ENCODE measurements at regions not wholly inside any gene's neighbourhood (a gene's known extent, or its start where the extent isn't known, plus 50 kb on each side); places are given as distances from the start of the nearest gene placed in this dataset.
A peak's percentile ranks its signal among the peaks of the same experiment; 100 is the strongest.

GRCh38 chr13:97109841-97110492, 112.2 kb upstream of the MBNL2 start:
- TF ChIP-seq CTCF (IDR thresholded peaks at IDR 0.05) (peak; percentile 95 to 99 (median 97)), POLR2A (IDR thresholded peaks at IDR 0.05; ENCODE audit: low read depth) (no peak), EP300 (IDR thresholded peaks at IDR 0.05) (no peak)

All from esophagus muscularis mucosa (tissue), 4 donors.